ENCODE measurements at regions not wholly inside any gene's neighbourhood (a gene's known extent, or its start where the extent isn't known, plus 50 kb on each side); places are given as distances from the start of the nearest gene placed in this dataset.

GRCh38 chr3:4900298-4900697 lies 78.9 kb upstream of the BHLHE40 start:
- no peak overlapping the region for H3K4me3 ChIP-seq
- no peak overlapping the region; a peak in 1 of 6 replicates for H3K27ac ChIP-seq
- TF ChIP-seq SMC3 (IDR thresholded peaks at IDR 0.05) (no peak), ATOH8 (CRISPR knock-in tag; IDR thresholded peaks at IDR 0.05; ENCODE audit: low read depth) (no peak), CBX2 (IDR thresholded peaks at IDR 0.05; ENCODE audit: borderline replicate concordance, low read depth) (no peak), CHD4 (IDR thresholded peaks at IDR 0.05; ENCODE audit: borderline replicate concordance) (no peak)
- TF ChIP-seq, protein P1, sequence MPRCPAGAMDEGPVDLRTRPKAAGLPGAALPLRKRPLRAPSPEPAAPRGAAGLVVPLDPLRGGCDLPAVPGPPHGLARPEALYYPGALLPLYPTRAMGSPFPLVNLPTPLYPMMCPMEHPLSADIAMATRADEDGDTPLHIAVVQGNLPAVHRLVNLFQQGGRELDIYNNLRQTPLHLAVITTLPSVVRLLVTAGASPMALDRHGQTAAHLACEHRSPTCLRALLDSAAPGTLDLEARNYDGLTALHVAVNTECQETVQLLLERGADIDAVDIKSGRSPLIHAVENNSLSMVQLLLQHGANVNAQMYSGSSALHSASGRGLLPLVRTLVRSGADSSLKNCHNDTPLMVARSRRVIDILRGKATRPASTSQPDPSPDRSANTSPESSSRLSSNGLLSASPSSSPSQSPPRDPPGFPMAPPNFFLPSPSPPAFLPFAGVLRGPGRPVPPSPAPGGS (IDR thresholded peaks at IDR 0.05): no peak
- no peak overlapping the region for H3K4me2 ChIP-seq
- DNase-seq (ENCODE audit: low read depth in 1 of 2, low spot score in 1 of 2) (no peak), ATAC-seq (no peak), FAIRE-seq (no peak)
- H3K4me1 ChIP-seq: peaks cover 30% of the 10 kb centered on the region
- H3K9me3 ChIP-seq: no peaks in the 10 kb centered on the region
- ChIA-PET POLR2A (no interaction called here), CTCF (interaction anchor here (0.8 to 1.1 kb wide), 3 partner anchors 60 to 189 kb away, joined by 3 read pairs; no protein-coding TSS in a partner anchor)
- WGBS (ENCODE audit: missing lambda C conversion rate): 97% methylated on average over 4 of the region's 4 CpGs

DNA sequence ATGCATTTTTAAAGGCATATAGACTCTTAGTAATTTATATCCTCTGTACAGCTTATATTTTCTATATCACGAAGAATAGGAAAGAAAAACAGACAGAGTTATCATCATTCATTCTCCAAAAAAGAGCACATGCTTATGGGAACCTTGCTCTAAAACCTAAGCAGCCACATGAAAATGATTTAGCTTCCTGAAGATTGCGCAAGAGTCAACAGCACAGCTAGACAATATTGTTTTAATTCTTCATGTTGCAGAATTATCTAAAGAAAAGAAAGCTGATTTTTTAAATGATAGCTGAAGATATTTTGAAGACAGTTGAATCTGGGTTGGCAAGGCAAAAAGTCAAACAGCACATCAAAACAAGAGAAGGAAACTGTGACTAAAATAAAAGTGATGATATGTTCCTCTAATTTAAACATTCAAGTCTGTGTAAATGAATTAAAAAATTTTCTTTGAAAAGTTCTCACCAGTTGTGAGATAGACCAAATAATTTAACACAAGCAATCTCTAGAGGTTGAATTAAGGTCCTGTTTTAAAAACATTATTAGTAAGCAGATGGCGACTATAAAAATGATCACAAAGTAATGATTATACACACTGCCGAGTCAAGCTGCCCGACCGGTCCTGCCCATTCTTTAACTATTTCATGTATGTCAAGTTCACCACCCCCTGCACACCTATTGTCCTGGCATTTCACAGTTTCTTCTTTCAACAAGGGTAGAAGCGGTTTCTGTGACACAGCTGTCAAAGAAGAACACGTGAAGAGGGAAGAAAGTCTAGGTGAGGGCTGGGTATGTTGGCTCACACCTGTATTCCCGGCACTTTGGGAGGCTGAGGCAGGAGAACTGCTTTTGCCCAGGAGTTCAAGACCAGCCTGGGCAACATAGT lies 74.2 kb upstream of the BHLHE40 start:
- ChIA-PET CTCF (interaction anchor here (0.9 to 3.7 kb wide), 2 partner anchors 71 to 193 kb away, joined by 3 to 13 read pairs; no protein-coding TSS in a partner anchor), POLR2A (no interaction called here)
- 71% methylated on average over 9 of the region's 9 CpGs for WGBS (ENCODE audit: missing lambda C conversion rate)
- TF ChIP-seq CEBPB (IDR thresholded peaks at IDR 0.05): peak; percentile 98 to 99
- TF ChIP-seq, protein P1 (IDR thresholded peaks at IDR 0.05): no peak
- TF ChIP-seq ZSCAN20 (CRISPR knock-in tag; IDR thresholded peaks at IDR 0.05): 0 out of 2 replicates have a peak, but pooled peaks have one; percentile 67
- ATAC-seq (no peak), FAIRE-seq (no peak), DNase-seq (ENCODE audit: low read depth in 1 of 2, low spot score in 1 of 2) (no peak)
- no peak overlapping the region for H3K4me3 ChIP-seq
- peak overlapping the region in 1 of 2 experiments; percentile 29; a peak in 1 of 6 replicates for H3K27ac ChIP-seq
- H3K4me2 ChIP-seq: peak overlapping the region; percentile 14; the same call in 1 of the 3 replicates
- H3K9me3 ChIP-seq: no peaks in the 10 kb centered on the region
- H3K4me1 ChIP-seq: peaks cover 23% of the 10 kb centered on the region

GRCh38 chr3:4906107-4906621 lies 73.1 kb upstream of the BHLHE40 start:
- CTCF ChIA-PET: no interaction called here
- FAIRE-seq: no peak
- H3K27ac ChIP-seq: no peak overlapping the region

More at GRCh38 chr3:4906107-4906621, 73.1 kb upstream of the BHLHE40 start:
- DNase-seq (ENCODE audit: low read depth in 1 of 2, low spot score in 1 of 2) (peak in 1 of 2 experiments; percentile 36), ATAC-seq (peak; percentile 67 to 71)
- Histone ChIP-seq H3K9me3 (no peaks in the 10 kb centered on the region), H3K4me3 (no peak overlapping the region), H3K4me2 (peak overlapping the region; percentile 25), H3K4me1 (peaks cover 23% of the 10 kb centered on the region)
- TF ChIP-seq EHF (CRISPR knock-in tag; IDR thresholded peaks at IDR 0.05) (no peak), SREBF2 (IDR thresholded peaks at IDR 0.05) (no peak), RCOR1 (IDR thresholded peaks at IDR 0.05; ENCODE audit: low read depth, low read length) (no peak), KDM1A (IDR thresholded peaks at IDR 0.05; ENCODE audit: low read depth) (no peak), CBX2 (IDR thresholded peaks at IDR 0.05; ENCODE audit: borderline replicate concordance, low read depth) (no peak)
- TF ChIP-seq, protein P2, sequence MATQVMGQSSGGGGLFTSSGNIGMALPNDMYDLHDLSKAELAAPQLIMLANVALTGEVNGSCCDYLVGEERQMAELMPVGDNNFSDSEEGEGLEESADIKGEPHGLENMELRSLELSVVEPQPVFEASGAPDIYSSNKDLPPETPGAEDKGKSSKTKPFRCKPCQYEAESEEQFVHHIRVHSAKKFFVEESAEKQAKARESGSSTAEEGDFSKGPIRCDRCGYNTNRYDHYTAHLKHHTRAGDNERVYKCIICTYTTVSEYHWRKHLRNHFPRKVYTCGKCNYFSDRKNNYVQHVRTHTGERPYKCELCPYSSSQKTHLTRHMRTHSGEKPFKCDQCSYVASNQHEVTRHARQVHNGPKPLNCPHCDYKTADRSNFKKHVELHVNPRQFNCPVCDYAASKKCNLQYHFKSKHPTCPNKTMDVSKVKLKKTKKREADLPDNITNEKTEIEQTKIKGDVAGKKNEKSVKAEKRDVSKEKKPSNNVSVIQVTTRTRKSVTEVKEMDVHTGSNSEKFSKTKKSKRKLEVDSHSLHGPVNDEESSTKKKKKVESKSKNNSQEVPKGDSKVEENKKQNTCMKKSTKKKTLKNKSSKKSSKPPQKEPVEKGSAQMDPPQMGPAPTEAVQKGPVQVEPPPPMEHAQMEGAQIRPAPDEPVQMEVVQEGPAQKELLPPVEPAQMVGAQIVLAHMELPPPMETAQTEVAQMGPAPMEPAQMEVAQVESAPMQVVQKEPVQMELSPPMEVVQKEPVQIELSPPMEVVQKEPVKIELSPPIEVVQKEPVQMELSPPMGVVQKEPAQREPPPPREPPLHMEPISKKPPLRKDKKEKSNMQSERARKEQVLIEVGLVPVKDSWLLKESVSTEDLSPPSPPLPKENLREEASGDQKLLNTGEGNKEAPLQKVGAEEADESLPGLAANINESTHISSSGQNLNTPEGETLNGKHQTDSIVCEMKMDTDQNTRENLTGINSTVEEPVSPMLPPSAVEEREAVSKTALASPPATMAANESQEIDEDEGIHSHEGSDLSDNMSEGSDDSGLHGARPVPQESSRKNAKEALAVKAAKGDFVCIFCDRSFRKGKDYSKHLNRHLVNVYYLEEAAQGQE (IDR thresholded peaks at IDR 0.05): no peak
- POLR2A ChIA-PET: interaction anchor here (0.6 kb wide), 1 partner anchor 120 kb away, joined by 3 read pairs; no protein-coding TSS in a partner anchor
- 22% methylated on average over 3 of the region's 3 CpGs for WGBS (ENCODE audit: missing lambda C conversion rate)

All from A549 (cell line).